HepG2 (cell line): ENCODE measurements at regions not wholly inside any gene's neighbourhood (a gene's known extent, or its start where the extent isn't known, plus 50 kb on each side); places are given as distances from the start of the nearest gene placed in this dataset.

Source experiments
- ATRX ChIP-seq: sonication (generic); formaldehyde crosslinking; IDR thresholded peaks from 2 replicates; pipeline ENCODE4 v1.4.0; 2020; ENCODE audit warnings: missing genetic modification reagents, borderline replicate concordance
- BRF2 ChIP-seq: sonication (generic); formaldehyde crosslinking; IDR thresholded peaks from 2 replicates; pipeline ENCODE4 v1.8.1; 2022; ENCODE audit warnings: mild to moderate bottlenecking, missing genetic modification reagents
- CBX5 ChIP-seq: sonication (generic); formaldehyde crosslinking; IDR thresholded peaks from 2 replicates; pipeline ENCODE4 v1.4.0; 2020; ENCODE audit warnings: missing genetic modification reagents, borderline replicate concordance
- DZIP1 ChIP-seq: sonication (generic); formaldehyde crosslinking; IDR thresholded peaks from 2 replicates; pipeline ENCODE4 v1.5.0; 2020; ENCODE audit warnings: mild to moderate bottlenecking, missing genetic modification reagents
- HDAC2 ChIP-seq: sonication (generic); formaldehyde crosslinking; IDR thresholded peaks from 2 replicates; pipeline ENCODE4 v1.4.0; 2020; ENCODE audit warnings: missing genetic modification reagents
- HMGXB3 ChIP-seq: sonication (generic); formaldehyde crosslinking; IDR thresholded peaks from 2 replicates; pipeline ENCODE4 v1.4.0; 2020; ENCODE audit warnings: missing genetic modification reagents, borderline replicate concordance
- HNRNPK ChIP-seq: fragments of 200-400 bp; formaldehyde crosslinking; IDR thresholded peaks from 2 replicates; pipeline ENCODE4 v1.6.1; 2018; ENCODE audit warnings: low read length, low read depth, moderate library complexity, mild to moderate bottlenecking; ENCODE audit not compliant: poor library complexity, severe bottlenecking
- MAF1 ChIP-seq: sonication (generic); formaldehyde crosslinking; IDR thresholded peaks from 2 replicates; pipeline ENCODE4 v1.5.0; 2020; ENCODE audit warnings: missing genetic modification reagents, borderline replicate concordance
- NFIC ChIP-seq: IDR thresholded peaks from 2 replicates; pipeline ENCODE4 v1.6.1; 2012; ENCODE audit warnings: mild to moderate bottlenecking, low read length, inconsistent platforms
- NFKBIZ ChIP-seq: IDR thresholded peaks from 2 replicates; pipeline ENCODE4 v1.6.1; 2018; ENCODE audit warnings: missing genetic modification reagents, missing compliant biosample characterization
- SIX4 ChIP-seq: sonication (generic); formaldehyde crosslinking; IDR thresholded peaks from 2 replicates; pipeline ENCODE4 v1.4.0; 2020; ENCODE audit warnings: missing genetic modification reagents
- TCF7L2 ChIP-seq: IDR thresholded peaks from 2 replicates; pipeline ENCODE4 v1.6.1; 2011; ENCODE audit warnings: mild to moderate bottlenecking, low read depth, low read length, moderate library complexity
- WIZ ChIP-seq: sonication (generic); formaldehyde crosslinking; IDR thresholded peaks from 2 replicates; pipeline ENCODE4 v1.5.1; 2020; ENCODE audit warnings: mild to moderate bottlenecking, missing genetic modification reagents
- ZBTB33 ChIP-seq: sonication (generic); formaldehyde crosslinking; IDR thresholded peaks from 2 replicates; pipeline ENCODE4 v1.4.0; 2020; ENCODE audit warnings: missing genetic modification reagents
- ZFY ChIP-seq: sonication (generic); formaldehyde crosslinking; IDR thresholded peaks from 2 replicates; pipeline ENCODE4 v1.4.0; 2020; ENCODE audit warnings: missing genetic modification reagents
- ZNF512B ChIP-seq: sonication (generic); formaldehyde crosslinking; IDR thresholded peaks from 2 replicates; pipeline ENCODE4 v1.5.1; 2020; ENCODE audit warnings: missing genetic modification reagents, mild to moderate bottlenecking, borderline replicate concordance
- ZNF773 ChIP-seq: sonication (generic); formaldehyde crosslinking; IDR thresholded peaks from 2 replicates; pipeline ENCODE4 v1.4.0; 2020; ENCODE audit warnings: missing genetic modification reagents, borderline replicate concordance
- ZSCAN25 ChIP-seq: sonication (generic); formaldehyde crosslinking; IDR thresholded peaks from 2 replicates; pipeline ENCODE4 v1.8.0; 2022; ENCODE audit warnings: mild to moderate bottlenecking, missing genetic modification reagents

GRCh38 chr6:137724018-137724403 lies 143.0 kb upstream of the TNFAIP3 start (continued):
- TF ChIP-seq ZNF512B (CRISPR knock-in tag), result no peak
- TF ChIP-seq CBX5 (CRISPR knock-in tag), result peak; percentile 96
- peak; percentile 74; the same call in 1 of the 2 replicates for TF ChIP-seq NFKBIZ
- TF ChIP-seq ZSCAN25, result no peak
- peak; percentile 81 for TF ChIP-seq ZBTB33
- TF ChIP-seq WIZ, result no peak
- TF ChIP-seq DZIP1 (CRISPR knock-in tag), result no peak
- TF ChIP-seq NFIC, result no peak
- TF ChIP-seq ZFY (CRISPR knock-in tag), result peak; percentile 40
- no peak for TF ChIP-seq SIX4 (CRISPR knock-in tag)
- no peak for TF ChIP-seq HNRNPK
- TF ChIP-seq ATRX (CRISPR knock-in tag), result no peak
- no peak for TF ChIP-seq ZNF773 (CRISPR knock-in tag)
- TF ChIP-seq HDAC2 (CRISPR knock-in tag), result peak; percentile 66; the same call in 1 of the 2 replicates
- TF ChIP-seq HMGXB3, result peak; percentile 84
- TF ChIP-seq MAF1 (CRISPR knock-in tag), result no peak
- TF ChIP-seq BRF2 (CRISPR knock-in tag), result no peak
- TF ChIP-seq TCF7L2, result no peak
